ENCODE measurements at regions not wholly inside any gene's neighbourhood (a gene's known extent, or its start where the extent isn't known, plus 50 kb on each side); places are given as distances from the start of the nearest gene placed in this dataset.

GRCh38 chr12:115384391-115384790 lies 700.4 kb upstream of the TBX3 start:
- no peak for TF ChIP-seq CTCF (IDR thresholded peaks at IDR 0.05; ENCODE audit: extremely low read depth, missing control alignments)
- no peak for DNase-seq (ENCODE audit: low spot score)

- TF ChIP-seq CTCF (IDR thresholded peaks at IDR 0.05; ENCODE audit: extremely low read depth, missing control alignments), result no peak
- DNase-seq (ENCODE audit: low spot score), result no peak
Measured at GRCh38 chr12:115383668-115384067, 699.7 kb upstream of the TBX3 start.

- no peak for TF ChIP-seq CTCF (IDR thresholded peaks at IDR 0.05; ENCODE audit: extremely low read depth, missing control alignments)
- DNase-seq (ENCODE audit: low spot score), result no peak
Measured at GRCh38 chr12:115382681-115383080, 698.7 kb upstream of the TBX3 start.

GRCh38 chr12:115380546-115381120 lies 696.7 kb upstream of the TBX3 start:
- no peak for DNase-seq (ENCODE audit: low spot score)
- TF ChIP-seq CTCF (IDR thresholded peaks at IDR 0.05; ENCODE audit: extremely low read depth, missing control alignments), result no peak

GRCh38 chr12:115378291-115378690 lies 694.3 kb upstream of the TBX3 start:
- no peak for DNase-seq (ENCODE audit: low spot score)
- TF ChIP-seq CTCF (IDR thresholded peaks at IDR 0.05; ENCODE audit: extremely low read depth, missing control alignments), result no peak

- TF ChIP-seq CTCF (IDR thresholded peaks at IDR 0.05; ENCODE audit: extremely low read depth, missing control alignments), result no peak
- DNase-seq (ENCODE audit: low spot score), result no peak
Measured at GRCh38 chr12:115377779-115378178, 693.8 kb upstream of the TBX3 start.

GRCh38 chr12:115377230-115377629 lies 693.3 kb upstream of the TBX3 start:
- DNase-seq (ENCODE audit: low spot score), result no peak
- TF ChIP-seq CTCF (IDR thresholded peaks at IDR 0.05; ENCODE audit: extremely low read depth, missing control alignments), result no peak

Measured in GM20000 (cell line).